WTC11 (cell line): ENCODE measurements at regions not wholly inside any gene's neighbourhood (a gene's known extent, or its start where the extent isn't known, plus 50 kb on each side); places are given as distances from the start of the nearest gene placed in this dataset.
A peak's percentile ranks its signal among the peaks of the same experiment; 100 is the strongest.
"Not testable (repeated sequence)": the region's sequence is repeated elsewhere in the genome, so short reads cannot be mapped to it uniquely, and the experiment has no call there.

Source experiments
- ATAC-seq: fragments of 200-7000 bp; cut with Tn5 transposase; 2 replicates; pipeline ENCODE4 v1.10.0; 2021; ENCODE audit warnings: mild to moderate bottlenecking, moderate library complexity
- CTCF ChIA-PET: fragments of 300-600 bp; sonication (Branson Sonifier 250); formaldehyde crosslinking; loops from one replicate; lab custom pipeline; 2021; ENCODE audit warnings: antibody characterized with exemption; lab: Charles Lee
- POLR2A ChIA-PET: fragments of 350-600 bp; sonication (Branson Sonifier 250); formaldehyde crosslinking; loops from one replicate; lab custom pipeline; 2021; ENCODE audit warnings: antibody characterized with exemption; lab: Charles Lee
- DNase-seq: peaks from one replicate; pipeline ENCODE4 v3.0.0; 2021; ENCODE audit warnings: low spot score
- H3K27ac Mint-ChIP-seq: 2 replicates; pipeline ENCODE4 v1.8.0; 2021; ENCODE audit warnings: mixed read lengths
- H3K27me3 Mint-ChIP-seq: 2 replicates; pipeline ENCODE4 v1.8.0; 2021; ENCODE audit warnings: low read depth, mild to moderate bottlenecking, moderate library complexity, mixed read lengths
- H3K36me3 Mint-ChIP-seq: 2 replicates; pipeline ENCODE4 v1.8.0; 2021; ENCODE audit warnings: mixed read lengths
- H3K4me1 Mint-ChIP-seq: 2 replicates; pipeline ENCODE4 v1.8.0; 2022; ENCODE audit warnings: mixed read lengths
- H3K4me3 Mint-ChIP-seq: 2 replicates; pipeline ENCODE4 v1.8.0; 2021; ENCODE audit warnings: mild to moderate bottlenecking, moderate library complexity, mixed read lengths
- H3K9me3 Mint-ChIP-seq: 2 replicates; pipeline ENCODE4 v1.8.0; 2021; ENCODE audit warnings: mixed read lengths
- CBFB ChIP-seq: sonication (generic); formaldehyde crosslinking; IDR thresholded peaks from 2 replicates; pipeline ENCODE4 v1.8.1; 2022; ENCODE audit warnings: mild to moderate bottlenecking, low read depth, missing genetic modification reagents
- CTCF ChIP-seq: fragments of 200-600 bp; IDR thresholded peaks from 2 replicates; pipeline ENCODE4 v1.8.0; 2022; ENCODE audit warnings: antibody characterized with exemption
- E2F5 ChIP-seq: sonication (generic); formaldehyde crosslinking; IDR thresholded peaks from 2 replicates; pipeline ENCODE4 v1.8.1; 2022; ENCODE audit warnings: mild to moderate bottlenecking, moderate library complexity, missing genetic modification reagents
- FOXK1 ChIP-seq: sonication (generic); formaldehyde crosslinking; IDR thresholded peaks from 2 replicates; pipeline ENCODE4 v1.8.0; 2022; ENCODE audit warnings: mild to moderate bottlenecking, moderate library complexity, missing genetic modification reagents
- HMGA2 ChIP-seq: fragments of 250-450 bp; sonication (Bioruptor Pico); IDR thresholded peaks from 2 replicates; pipeline ENCODE4 v1.4.0; 2021; ENCODE audit warnings: mild to moderate bottlenecking, moderate library complexity
- JUN ChIP-seq: sonication (generic); formaldehyde crosslinking; IDR thresholded peaks from 2 replicates; pipeline ENCODE4 v1.8.0; 2023; ENCODE audit warnings: mild to moderate bottlenecking, missing genetic modification reagents
- MAX ChIP-seq: sonication (generic); formaldehyde crosslinking; IDR thresholded peaks from 2 replicates; pipeline ENCODE4 v1.8.0; 2022; ENCODE audit warnings: mild to moderate bottlenecking, missing genetic modification reagents
- MXD4 ChIP-seq: fragments of 250-450 bp; sonication (Bioruptor Pico); IDR thresholded peaks from 2 replicates; pipeline ENCODE4 v1.8.0; 2021; ENCODE audit warnings: mild to moderate bottlenecking, moderate library complexity, borderline replicate concordance
- NR2C2 ChIP-seq: sonication (generic); formaldehyde crosslinking; IDR thresholded peaks from 2 replicates; pipeline ENCODE4 v1.8.0; 2022; ENCODE audit warnings: mild to moderate bottlenecking, missing genetic modification reagents
- NR3C1 ChIP-seq: sonication (generic); formaldehyde crosslinking; conservative IDR thresholded peaks from 2 replicates; pipeline ENCODE4 v1.8.1; 2023; ENCODE audit warnings: low read depth, mild to moderate bottlenecking, missing genetic modification reagents
- SP1 ChIP-seq: sonication (generic); formaldehyde crosslinking; conservative IDR thresholded peaks from 2 replicates; pipeline ENCODE4 v1.8.1; 2022; ENCODE audit warnings: missing genetic modification reagents
- TEAD1 ChIP-seq: sonication (generic); formaldehyde crosslinking; IDR thresholded peaks from 2 replicates; pipeline ENCODE4 v1.8.0; 2022; ENCODE audit warnings: mild to moderate bottlenecking, missing genetic modification reagents
- TP53 ChIP-seq: sonication (generic); formaldehyde crosslinking; IDR thresholded peaks from 2 replicates; pipeline ENCODE4 v1.8.1; 2023; ENCODE audit warnings: mild to moderate bottlenecking, missing genetic modification reagents
- ZNF121 ChIP-seq: sonication (generic); formaldehyde crosslinking; IDR thresholded peaks from 2 replicates; pipeline ENCODE4 v1.8.0; 2023; ENCODE audit warnings: missing genetic modification reagents
- ZNF423 ChIP-seq: fragments of 250-450 bp; sonication (Bioruptor Pico); IDR thresholded peaks from 2 replicates; pipeline ENCODE4 v2.1.2; 2022; ENCODE audit warnings: mild to moderate bottlenecking, moderate library complexity
- TF ChIP-seq, protein P1 (sequence below): sonication (generic); formaldehyde crosslinking; conservative IDR thresholded peaks from 2 replicates; pipeline ENCODE4 v1.8.1; 2022; ENCODE audit warnings: mild to moderate bottlenecking, missing genetic modification reagents

DNA sequence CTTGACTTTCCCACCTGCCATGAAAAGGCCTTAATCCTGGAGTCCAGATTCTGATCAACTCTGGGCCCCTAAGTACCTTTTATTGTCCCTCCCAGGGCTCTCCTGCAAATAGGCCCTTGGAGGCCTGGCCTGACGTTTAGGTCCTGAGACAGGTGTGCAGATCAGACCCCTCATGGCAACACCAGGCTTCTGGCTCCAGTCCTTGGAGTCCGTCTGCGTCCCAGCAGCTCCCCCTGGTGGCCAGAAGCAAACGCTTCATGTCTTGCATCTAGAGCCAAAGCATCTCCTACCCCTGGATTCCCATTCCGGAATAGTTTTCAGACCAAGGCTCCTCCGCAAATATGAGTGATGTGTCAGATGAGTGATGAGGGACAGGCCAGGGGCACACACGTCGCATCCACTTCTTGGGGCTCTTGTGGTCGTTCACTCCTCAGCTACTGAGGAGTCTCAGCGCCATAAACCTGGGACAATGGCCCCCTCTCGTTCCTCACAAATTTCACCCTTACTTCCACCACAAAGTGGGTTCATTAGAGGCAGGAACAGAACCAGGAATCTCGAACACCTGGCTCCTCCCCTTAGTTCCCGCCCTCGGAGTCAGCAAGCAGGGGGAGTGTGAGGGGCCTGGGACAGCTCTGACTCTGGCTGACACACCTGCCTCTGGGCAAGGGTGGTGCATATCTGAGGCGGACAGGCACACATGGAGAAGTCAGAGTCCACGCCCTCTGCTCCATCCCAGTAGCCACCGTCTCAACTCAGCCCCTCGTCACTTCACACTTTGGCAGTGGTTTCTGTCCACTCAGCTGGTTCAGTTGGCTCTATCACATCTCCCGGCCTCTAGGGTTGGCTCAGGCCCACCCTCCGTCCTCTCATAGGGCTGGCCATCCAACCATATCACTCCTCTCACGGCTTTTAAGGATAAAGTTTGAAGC, 77.9 kb upstream of the PWP1 start:
- peak; percentile 93 for TF ChIP-seq CTCF
- TF ChIP-seq FOXK1 (CRISPR knock-in tag): peak; percentile 49; the same call in 1 of the 2 replicates
- no peak for TF ChIP-seq SP1 (CRISPR knock-in tag)
- TF ChIP-seq, all 79 proteins: peak for 2
- ATAC-seq (peak; percentile 71), DNase-seq (peak; percentile 93)
- Mint-ChIP-seq H3K36me3 (no peaks in the 10 kb centered on the region), H3K4me3 (no peak overlapping the region), H3K27ac (0 out of 2 replicates have a peak overlapping the region, but pooled peaks have one; percentile 7), H3K27me3 (no peaks in the 10 kb centered on the region), H3K9me3 (no peaks in the 10 kb centered on the region), H3K4me1 (peaks cover 51% of the 10 kb centered on the region)
- POLR2A ChIA-PET: interaction anchor here (0.6 kb wide), 1 partner anchor 151 kb away, joined by 4 read pairs; no protein-coding TSS in a partner anchor
- CTCF ChIA-PET: interaction anchor here (0.6 to 4.3 kb wide), 31 partner anchors 10 to 1162 kb away, joined by 3 to 35 read pairs (median 4); no protein-coding TSS in a partner anchor

- H3K9me3 Mint-ChIP-seq, H3K36me3 Mint-ChIP-seq, POLR2A ChIA-PET, H3K27me3 Mint-ChIP-seq, ATAC-seq, DNase-seq, H3K4me3 Mint-ChIP-seq, H3K27ac Mint-ChIP-seq: not testable (repeated sequence)
- peak; percentile 100 for TF ChIP-seq HMGA2 (CRISPR knock-in tag)
- CTCF ChIA-PET: interaction anchor here (0.9 to 4.3 kb wide), 18 partner anchors 11 to 481 kb away, joined by 3 to 23 read pairs (median 8); no protein-coding TSS in a partner anchor
- peaks cover 51% of the 10 kb centered on the region for H3K4me1 Mint-ChIP-seq
These were observed 76.8 kb upstream of the PWP1 start for GRCh38 chr12:107608779-107609178.

DNA sequence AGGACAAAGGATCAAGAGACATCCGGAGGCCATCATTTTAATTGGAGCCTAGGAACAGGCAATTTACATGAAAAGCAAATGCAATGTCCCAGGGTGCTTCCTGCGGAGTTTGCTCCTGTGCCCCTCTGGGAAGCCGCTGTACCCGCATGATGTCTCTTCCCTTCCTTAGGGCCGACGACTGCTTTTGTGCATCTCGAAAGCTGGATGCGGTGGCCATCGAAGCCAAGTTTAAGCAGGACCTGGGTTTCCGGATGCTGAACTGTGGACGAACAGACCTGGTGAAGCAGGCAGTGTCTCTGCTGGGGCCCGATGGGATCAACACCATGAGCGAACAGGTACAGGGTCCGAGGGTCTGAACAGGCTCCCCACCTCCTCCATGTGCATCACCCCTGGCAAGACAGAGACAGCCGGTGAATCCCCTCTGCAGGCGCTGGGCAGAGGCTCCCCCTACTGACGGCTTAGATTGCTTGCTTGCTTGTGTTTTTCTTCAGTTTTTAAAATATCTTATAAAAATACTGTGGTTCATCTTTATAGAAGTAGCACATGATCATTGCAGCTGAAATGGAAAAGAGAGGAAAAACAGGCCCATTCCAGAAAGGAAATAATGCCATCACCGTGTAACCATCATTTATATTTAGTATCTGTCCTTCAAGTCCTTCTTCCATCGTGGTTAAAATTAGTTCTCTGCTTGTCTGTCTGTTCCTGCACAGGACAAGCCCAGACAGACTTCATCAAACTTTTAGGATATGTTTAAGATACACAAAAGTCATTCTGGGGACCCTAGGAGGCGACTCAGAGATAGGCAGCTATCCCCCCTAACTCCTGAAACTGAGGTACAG, 75.4 kb upstream of the PWP1 start:
- Mint-ChIP-seq H3K9me3 (no peaks in the 10 kb centered on the region), H3K27ac (no peak overlapping the region), H3K4me1 (peaks cover 49% of the 10 kb centered on the region), H3K4me3 (peak overlapping the region; percentile 52)
- peak; percentile 83 for ATAC-seq
- TF ChIP-seq CTCF: peak; percentile 62
- TF ChIP-seq TEAD1 (CRISPR knock-in tag): 0 out of 2 replicates have a peak, but pooled peaks have one; percentile 48
- TF ChIP-seq ZNF121 (CRISPR knock-in tag): no peak
- TF ChIP-seq CBFB (CRISPR knock-in tag): no peak
- peak; percentile 84 for TF ChIP-seq MAX
- peak; percentile 91 for TF ChIP-seq ZNF423 (CRISPR knock-in tag)
- no peak for TF ChIP-seq NR3C1 (CRISPR knock-in tag)
- TF ChIP-seq, all 79 proteins: peak for 4
- ChIA-PET POLR2A (no interaction called here), CTCF (interaction anchor here (0.5 to 3.4 kb wide), 33 partner anchors 9 to 510 kb away, joined by 3 to 23 read pairs (median 4); a partner anchor contains a TSS)
- H3K27me3 Mint-ChIP-seq: no peaks in the 10 kb centered on the region
- peak; percentile 74 for DNase-seq
- no peaks in the 10 kb centered on the region; the same call in 1 of the 2 replicates for H3K36me3 Mint-ChIP-seq

- H3K36me3 Mint-ChIP-seq: no peaks in the 10 kb centered on the region; the same call in 1 of the 2 replicates
- no peak for ATAC-seq
- H3K27ac Mint-ChIP-seq: no peak overlapping the region
- ChIA-PET CTCF (interaction anchor here (0.7 to 2.9 kb wide), 6 partner anchors 9 to 485 kb away, joined by 3 to 10 read pairs (median 3); no protein-coding TSS in a partner anchor), POLR2A (no interaction called here)
- DNase-seq: no peak
- H3K9me3 Mint-ChIP-seq: no peaks in the 10 kb centered on the region
- H3K4me3 Mint-ChIP-seq: no peak overlapping the region
- no peaks in the 10 kb centered on the region for H3K27me3 Mint-ChIP-seq
- H3K4me1 Mint-ChIP-seq: peaks cover 32% of the 10 kb centered on the region
- TF ChIP-seq NR2C2 (CRISPR knock-in tag) (no peak), E2F5 (CRISPR knock-in tag) (no peak), MAX (no peak), JUN (CRISPR knock-in tag) (no peak), MXD4 (CRISPR knock-in tag) (no peak), TP53 (CRISPR knock-in tag) (no peak)
- TF ChIP-seq, protein P1, sequence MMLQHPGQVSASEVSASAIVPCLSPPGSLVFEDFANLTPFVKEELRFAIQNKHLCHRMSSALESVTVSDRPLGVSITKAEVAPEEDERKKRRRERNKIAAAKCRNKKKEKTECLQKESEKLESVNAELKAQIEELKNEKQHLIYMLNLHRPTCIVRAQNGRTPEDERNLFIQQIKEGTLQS: no peak
These were observed 73.1 kb upstream of the PWP1 start for GRCh38 chr12:107612508-107612907.
